ENCODE measurements at regions not wholly inside any gene's neighbourhood (a gene's known extent, or its start where the extent isn't known, plus 50 kb on each side); places are given as distances from the start of the nearest gene placed in this dataset.

DNA sequence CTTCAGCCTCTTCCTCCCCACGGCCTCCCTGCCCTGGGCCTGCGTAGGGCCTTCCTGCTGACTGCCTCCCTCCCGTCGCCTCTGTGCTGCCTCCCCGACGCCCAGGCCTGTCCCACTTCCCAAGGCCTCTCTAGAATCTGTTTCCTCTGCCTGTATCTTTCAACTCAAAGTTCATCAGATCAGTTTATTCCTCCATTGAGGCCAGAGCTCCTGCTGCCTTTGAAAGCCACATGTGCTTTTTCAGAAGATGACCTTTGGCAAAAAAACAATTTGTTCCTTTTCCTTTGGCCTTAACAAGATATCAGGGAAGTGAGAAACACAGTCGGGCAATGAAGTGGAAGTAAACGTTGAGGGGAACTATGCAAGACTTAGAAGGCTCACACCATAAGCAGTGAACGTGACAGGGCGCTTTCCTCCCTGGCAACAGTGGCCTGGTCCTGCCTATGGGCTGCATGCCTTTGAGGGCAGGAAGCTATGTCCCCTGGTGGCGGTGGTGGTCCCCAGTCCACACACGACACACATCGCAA lies 85.9 kb downstream of the PSMG1 start:
- TF ChIP-seq, protein P1, sequence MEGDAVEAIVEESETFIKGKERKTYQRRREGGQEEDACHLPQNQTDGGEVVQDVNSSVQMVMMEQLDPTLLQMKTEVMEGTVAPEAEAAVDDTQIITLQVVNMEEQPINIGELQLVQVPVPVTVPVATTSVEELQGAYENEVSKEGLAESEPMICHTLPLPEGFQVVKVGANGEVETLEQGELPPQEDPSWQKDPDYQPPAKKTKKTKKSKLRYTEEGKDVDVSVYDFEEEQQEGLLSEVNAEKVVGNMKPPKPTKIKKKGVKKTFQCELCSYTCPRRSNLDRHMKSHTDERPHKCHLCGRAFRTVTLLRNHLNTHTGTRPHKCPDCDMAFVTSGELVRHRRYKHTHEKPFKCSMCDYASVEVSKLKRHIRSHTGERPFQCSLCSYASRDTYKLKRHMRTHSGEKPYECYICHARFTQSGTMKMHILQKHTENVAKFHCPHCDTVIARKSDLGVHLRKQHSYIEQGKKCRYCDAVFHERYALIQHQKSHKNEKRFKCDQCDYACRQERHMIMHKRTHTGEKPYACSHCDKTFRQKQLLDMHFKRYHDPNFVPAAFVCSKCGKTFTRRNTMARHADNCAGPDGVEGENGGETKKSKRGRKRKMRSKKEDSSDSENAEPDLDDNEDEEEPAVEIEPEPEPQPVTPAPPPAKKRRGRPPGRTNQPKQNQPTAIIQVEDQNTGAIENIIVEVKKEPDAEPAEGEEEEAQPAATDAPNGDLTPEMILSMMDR (IDR thresholded peaks at IDR 0.05; ENCODE audit: control extremely low read depth, extremely low read depth, low read depth, missing control alignments): no peak
- ChIA-PET POLR2A (no interaction called here), CTCF (no interaction called here)
- no peak for DNase-seq (ENCODE audit: extremely low spot score)

DNA sequence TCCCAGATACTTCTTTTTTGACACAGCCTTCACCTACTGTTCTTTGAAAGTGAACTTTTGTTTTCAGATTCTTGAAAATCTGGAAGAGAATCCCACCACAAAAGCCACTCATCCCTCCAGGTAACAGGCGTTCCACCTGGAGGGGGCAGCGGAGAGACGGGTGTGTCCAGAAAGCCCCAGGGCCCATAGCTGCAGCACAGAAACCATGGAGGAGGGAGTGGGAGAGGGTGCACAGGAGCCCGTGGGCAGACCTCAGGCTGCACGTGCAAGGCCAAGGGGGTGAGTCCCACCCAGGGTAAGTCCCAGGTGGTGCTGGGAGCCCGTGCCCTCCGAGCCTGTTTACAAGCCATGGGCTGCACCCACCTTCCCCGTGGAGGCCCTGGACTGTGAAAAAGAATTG lies 86.5 kb downstream of the PSMG1 start:
- POLR2A ChIA-PET: no interaction called here
- CTCF ChIA-PET: interaction anchor here (1.0 to 1.2 kb wide), 2 partner anchors 11 to 29 kb away, joined by 3 to 4 read pairs; no protein-coding TSS in a partner anchor
- DNase-seq (ENCODE audit: extremely low spot score): no peak
- TF ChIP-seq, protein P1 (IDR thresholded peaks at IDR 0.05; ENCODE audit: control extremely low read depth, extremely low read depth, low read depth, missing control alignments): no peak

DNA sequence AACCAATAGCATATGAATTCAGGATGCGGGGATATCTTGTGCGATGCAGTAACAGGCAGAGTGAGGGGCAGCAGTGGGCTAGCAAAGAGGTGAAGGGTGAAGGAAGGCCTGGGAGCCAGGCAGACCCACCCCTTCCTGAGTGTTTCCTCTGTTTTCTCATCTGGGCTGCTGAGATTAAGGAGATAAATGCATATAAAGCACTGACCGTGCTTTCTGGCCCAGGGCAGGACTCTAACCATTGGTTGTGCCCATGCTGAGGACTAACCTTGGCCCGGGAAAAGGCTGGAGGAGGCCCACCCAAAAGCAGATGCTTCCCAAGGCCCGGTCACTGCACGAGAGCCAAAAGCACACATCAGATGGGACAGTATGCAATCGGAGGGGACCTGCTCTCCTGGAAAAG lies 87.6 kb downstream of the PSMG1 start:
- DNase-seq (ENCODE audit: extremely low spot score): no peak
- CTCF ChIA-PET: interaction anchor here (1.0 to 1.2 kb wide), 2 partner anchors 10 to 30 kb away, joined by 3 to 4 read pairs; no protein-coding TSS in a partner anchor
- POLR2A ChIA-PET: no interaction called here
- TF ChIP-seq, protein P1 (IDR thresholded peaks at IDR 0.05; ENCODE audit: control extremely low read depth, extremely low read depth, low read depth, missing control alignments): no peak

DNA sequence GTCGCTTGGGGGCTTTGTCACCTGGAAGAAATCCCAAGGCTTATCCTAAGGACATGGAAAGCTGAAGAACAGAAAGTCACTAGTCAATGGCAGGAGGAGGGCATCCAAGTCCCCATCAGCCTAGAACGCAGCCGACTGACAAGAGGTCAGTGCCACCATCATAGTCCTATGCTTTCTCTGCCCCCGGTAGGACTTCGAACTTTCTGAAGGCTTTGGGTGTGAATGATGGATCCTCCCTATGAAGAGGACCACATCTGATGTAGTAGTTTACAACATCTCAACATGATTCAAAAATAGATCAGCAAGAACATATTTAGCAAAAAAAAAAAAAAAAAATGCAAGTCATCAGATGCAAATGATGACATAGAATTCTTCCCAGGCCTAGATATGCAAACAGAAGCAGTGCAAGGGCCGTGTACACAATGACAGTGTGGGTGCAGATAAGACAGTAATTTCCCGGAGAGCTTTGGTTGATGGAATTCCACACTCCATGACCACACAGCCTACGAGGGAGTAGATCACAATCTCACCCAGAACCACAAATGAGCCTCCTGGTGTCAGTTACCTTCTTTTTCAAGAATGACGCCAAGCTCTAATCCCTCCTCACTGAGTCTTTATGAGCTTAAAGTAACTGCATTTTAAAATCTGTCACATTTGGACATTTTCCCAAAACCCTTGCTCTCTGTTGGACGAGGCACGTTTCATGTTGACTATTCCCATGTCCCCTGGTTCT lies 88.2 kb downstream of the PSMG1 start:
- TF ChIP-seq, protein P1 (IDR thresholded peaks at IDR 0.05; ENCODE audit: control extremely low read depth, extremely low read depth, low read depth, missing control alignments): no peak
- ChIA-PET CTCF (no interaction called here), POLR2A (no interaction called here)
- no peak for DNase-seq (ENCODE audit: extremely low spot score)

DNA sequence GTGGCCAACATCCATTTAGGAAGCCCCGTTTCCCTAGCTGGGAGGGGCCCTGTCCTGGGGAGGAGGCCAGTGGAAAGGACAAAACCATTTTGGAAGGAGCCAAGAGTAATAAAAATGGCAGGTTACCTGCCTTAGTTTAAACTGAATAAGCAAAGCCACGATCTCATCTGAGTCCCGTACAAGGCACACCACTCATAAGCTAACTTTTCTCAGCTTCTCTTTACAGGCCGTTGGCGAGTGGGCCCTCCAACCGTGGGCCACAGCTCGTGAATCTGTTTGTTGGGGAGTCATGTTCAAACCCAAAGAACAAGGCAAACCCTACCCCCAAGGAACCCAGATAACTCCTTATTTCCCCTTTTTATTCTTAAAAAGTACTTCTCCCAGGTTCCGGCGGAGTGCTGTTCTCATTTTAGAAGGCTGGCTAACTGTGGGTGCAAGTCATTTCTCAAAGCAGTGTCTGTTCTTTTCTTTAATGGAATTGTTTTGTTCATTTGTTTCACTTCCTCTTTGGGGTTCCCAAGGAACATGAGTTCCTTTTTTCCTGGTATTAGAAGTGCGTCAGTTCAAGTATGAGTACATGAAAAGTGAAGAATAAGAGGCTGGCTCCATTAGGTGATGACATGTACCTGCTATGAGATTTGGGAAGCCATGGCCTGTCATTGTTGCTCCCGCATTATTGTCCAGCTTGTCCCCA lies 89.0 kb downstream of the PSMG1 start:
- CTCF ChIA-PET: no interaction called here
- no peak for DNase-seq (ENCODE audit: extremely low spot score)
- POLR2A ChIA-PET: no interaction called here
- TF ChIP-seq, protein P1 (IDR thresholded peaks at IDR 0.05; ENCODE audit: control extremely low read depth, extremely low read depth, low read depth, missing control alignments): no peak

DNA sequence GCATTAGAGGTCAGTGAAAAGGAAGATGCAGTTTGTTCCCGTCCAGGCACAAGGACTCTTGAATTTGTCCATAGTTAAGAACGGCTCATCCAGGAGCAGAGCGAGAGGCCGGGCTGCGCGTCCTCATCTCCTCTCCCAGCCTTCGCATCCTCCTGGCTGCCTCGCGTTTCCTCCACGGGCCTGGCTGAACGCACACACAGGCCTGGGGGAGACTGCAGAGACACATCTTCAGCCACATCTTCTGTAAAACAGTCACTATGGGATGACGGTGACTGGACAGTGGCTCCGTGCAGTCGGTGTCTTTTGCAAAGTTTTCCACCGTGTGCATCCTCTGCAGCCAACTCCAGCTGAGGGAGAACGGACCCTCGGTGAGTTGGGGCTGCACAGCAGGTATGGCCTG lies 89.7 kb downstream of the PSMG1 start:
- no peak for DNase-seq (ENCODE audit: extremely low spot score)
- TF ChIP-seq, protein P1 (IDR thresholded peaks at IDR 0.05; ENCODE audit: control extremely low read depth, extremely low read depth, low read depth, missing control alignments): no peak
- POLR2A ChIA-PET: no interaction called here
- CTCF ChIA-PET: no interaction called here
